RWPE2 (cell line): ENCODE measurements at regions not wholly inside any gene's neighbourhood (a gene's known extent, or its start where the extent isn't known, plus 50 kb on each side); places are given as distances from the start of the nearest gene placed in this dataset.

Experiments
- ATAC-seq: fragments of 200-7000 bp; cut with Tn5 transposase; 3 replicates; pipeline ENCODE4 v1.9.1; 2021; ENCODE audit warnings: low read depth
- DNase-seq: peaks from one replicate; pipeline ENCODE4 v3.0.0-alpha.2; 2020; ENCODE audit warnings: low spot score
- H3K27ac ChIP-seq: fragments of 450-650 bp; 2 replicates; pipeline ENCODE4 v1.5.1; 2017; ENCODE audit warnings: mild to moderate bottlenecking; ENCODE audit not compliant: poor library complexity, severe bottlenecking
- H3K27me3 ChIP-seq: fragments of 250-450 bp; sonication (Bioruptor Pico); 2 replicates; pipeline ENCODE4 v1.5.1; 2021; ENCODE audit warnings: mild to moderate bottlenecking, moderate library complexity; ENCODE audit not compliant: insufficient read depth, poor library complexity, severe bottlenecking
- H3K36me3 ChIP-seq: fragments of 250-450 bp; sonication (Bioruptor Pico); 2 replicates; pipeline ENCODE4 v1.5.1; 2020; ENCODE audit warnings: low read depth, mild to moderate bottlenecking, moderate library complexity
- H3K4me1 ChIP-seq: fragments of 250-450 bp; sonication (Bioruptor Pico); 2 replicates; pipeline ENCODE4 v1.5.1; 2021; ENCODE audit warnings: mild to moderate bottlenecking, moderate library complexity; ENCODE audit not compliant: insufficient read depth, poor library complexity, severe bottlenecking
- H3K4me3 ChIP-seq: fragments of 250-450 bp; sonication (Bioruptor Pico); 2 replicates; pipeline ENCODE4 v1.5.1; 2021; ENCODE audit warnings: mild to moderate bottlenecking, moderate library complexity; ENCODE audit not compliant: severe bottlenecking
- H3K9me3 ChIP-seq: fragments of 250-450 bp; sonication (Bioruptor Pico); 2 replicates; pipeline ENCODE4 v1.5.1; 2021; ENCODE audit warnings: mild to moderate bottlenecking, moderate library complexity; ENCODE audit not compliant: severe bottlenecking
- CTCF ChIP-seq: fragments of 450-650 bp; IDR thresholded peaks from one replicate; pipeline ENCODE4 v1.5.1; 2017; ENCODE audit warnings: mild to moderate bottlenecking, moderate library complexity; ENCODE audit not compliant: poor library complexity, severe bottlenecking

- H3K4me1 ChIP-seq = peaks cover 8% of the 10 kb centered on the region
- DNase-seq = no peak
- H3K27ac ChIP-seq = no peak overlapping the region
- no peak for ATAC-seq
- no peaks in the 10 kb centered on the region for H3K36me3 ChIP-seq
- no peak overlapping the region for H3K4me3 ChIP-seq
- no peaks in the 10 kb centered on the region for H3K9me3 ChIP-seq
- no peak for TF ChIP-seq CTCF
- no peaks in the 10 kb centered on the region for H3K27me3 ChIP-seq
These were observed 98.6 kb downstream of the NOL4 start for GRCh38 chr18:34126121-34126520.

- no peaks in the 10 kb centered on the region for H3K27me3 ChIP-seq
- no peaks in the 10 kb centered on the region for H3K9me3 ChIP-seq
- H3K4me3 ChIP-seq = no peak overlapping the region
- peak; percentile 93 for TF ChIP-seq CTCF
- H3K4me1 ChIP-seq = peaks cover 19% of the 10 kb centered on the region
- H3K36me3 ChIP-seq = no peaks in the 10 kb centered on the region
- H3K27ac ChIP-seq = no peak overlapping the region
- ATAC-seq (no peak), DNase-seq (no peak)
These were observed 101.9 kb downstream of the NOL4 start for GRCh38 chr18:34122724-34123334.

GRCh38 chr18:34121200-34121721 lies 103.5 kb downstream of the NOL4 start:
- Histone ChIP-seq H3K4me3 (no peak overlapping the region), H3K9me3 (no peaks in the 10 kb centered on the region), H3K27me3 (no peaks in the 10 kb centered on the region), H3K36me3 (no peaks in the 10 kb centered on the region), H3K4me1 (peaks cover 19% of the 10 kb centered on the region), H3K27ac (peak overlapping the region; percentile 5)
- DNase-seq (no peak), ATAC-seq (peak; percentile 89)
- no peak for TF ChIP-seq CTCF

GRCh38 chr18:34120294-34120693 lies 104.4 kb downstream of the NOL4 start:
- DNase-seq (no peak), ATAC-seq (peak; percentile 17)
- Histone ChIP-seq H3K27me3 (no peaks in the 10 kb centered on the region), H3K36me3 (no peaks in the 10 kb centered on the region), H3K9me3 (no peaks in the 10 kb centered on the region), H3K4me3 (no peak overlapping the region), H3K4me1 (peaks cover 19% of the 10 kb centered on the region), H3K27ac (peak overlapping the region; percentile 5)
- TF ChIP-seq CTCF = no peak

- DNase-seq = no peak
- Histone ChIP-seq H3K27me3 (no peaks in the 10 kb centered on the region), H3K36me3 (no peaks in the 10 kb centered on the region), H3K27ac (no peak overlapping the region), H3K4me3 (no peak overlapping the region), H3K9me3 (no peaks in the 10 kb centered on the region), H3K4me1 (peaks cover 19% of the 10 kb centered on the region)
- ATAC-seq = no peak
- no peak for TF ChIP-seq CTCF
These were observed 107.4 kb downstream of the NOL4 start for GRCh38 chr18:34117319-34117718.
